H9 (cell line): ENCODE measurements at regions not wholly inside any gene's neighbourhood (a gene's known extent, or its start where the extent isn't known, plus 50 kb on each side); places are given as distances from the start of the nearest gene placed in this dataset.

ENCODE experiments used
- DNase-seq: peaks from one replicate; pipeline ENCODE4 v3.0.0-alpha.2; 2017
- H2AFZ ChIP-seq: one replicate; pipeline ENCODE4 v1.6.1; 2013; ENCODE audit warnings: mild to moderate bottlenecking, low read length, control low read depth, moderate library complexity
- H2AK5ac ChIP-seq: 2 replicates; pipeline ENCODE4 v1.6.1; 2013; ENCODE audit warnings: low read length, control low read depth, mixed read lengths; ENCODE audit not compliant: insufficient read length
- H2BK120ac ChIP-seq: one replicate; pipeline ENCODE4 v1.6.1; 2013; ENCODE audit warnings: low read depth, mild to moderate bottlenecking, low read length, control low read depth, inconsistent platforms; ENCODE audit not compliant: poor library complexity, severe bottlenecking
- H2BK12ac ChIP-seq: 2 replicates; pipeline ENCODE4 v1.6.1; 2013; ENCODE audit warnings: low read length, control low read depth, mixed read lengths, low read depth; ENCODE audit not compliant: insufficient read length
- H2BK15ac ChIP-seq: 2 replicates; pipeline ENCODE4 v1.6.1; 2013; ENCODE audit warnings: low read depth, low read length, control low read depth
- H2BK20ac ChIP-seq: one replicate; pipeline ENCODE4 v1.6.1; 2013; ENCODE audit warnings: low read depth, mild to moderate bottlenecking, low read length, control low read depth, inconsistent platforms; ENCODE audit not compliant: poor library complexity, severe bottlenecking
- H2BK5ac ChIP-seq: 2 replicates; pipeline ENCODE4 v1.6.1; 2013; ENCODE audit warnings: low read length, control low read depth, mixed read lengths; ENCODE audit not compliant: insufficient read length
- H3K14ac ChIP-seq: 2 replicates; pipeline ENCODE4 v1.6.1; 2013; ENCODE audit warnings: low read length, control low read depth; ENCODE audit not compliant: insufficient read depth
- H3K18ac ChIP-seq: 2 replicates; pipeline ENCODE4 v1.6.1; 2013; ENCODE audit warnings: low read depth, mild to moderate bottlenecking, mixed read lengths, low read length, control low read depth; ENCODE audit not compliant: insufficient read length
- H3K23ac ChIP-seq: 2 replicates; pipeline ENCODE4 v1.6.1; 2013; ENCODE audit warnings: low read length, control low read depth, mixed read lengths, low read depth; ENCODE audit not compliant: insufficient read length
- H3K23me2 ChIP-seq: 2 replicates; pipeline ENCODE4 v1.6.1; 2013; ENCODE audit warnings: low read depth, mild to moderate bottlenecking, mixed read lengths, low read length, control low read depth; ENCODE audit not compliant: insufficient read length, poor library complexity, severe bottlenecking
- H3K27ac ChIP-seq: 2 replicates; pipeline ENCODE4 v1.5.1; 2013; ENCODE audit warnings: low read length, control low read depth, mixed read lengths, low read depth; ENCODE audit not compliant: insufficient read length
- H3K27me3 ChIP-seq: 2 replicates; pipeline ENCODE4 v1.6.1; 2013; ENCODE audit warnings: low read length, control low read depth, inconsistent platforms; ENCODE audit not compliant: insufficient read depth
- H3K4ac ChIP-seq: 2 replicates; pipeline ENCODE4 v1.6.1; 2013; ENCODE audit warnings: low read depth, mild to moderate bottlenecking, control low read depth, inconsistent platforms, low read length, moderate library complexity
- H3K4me1 ChIP-seq: 2 replicates; pipeline ENCODE4 v1.6.1; 2013; ENCODE audit warnings: low read length, control low read depth, inconsistent platforms; ENCODE audit not compliant: insufficient read depth
- H3K4me2 ChIP-seq: 2 replicates; pipeline ENCODE4 v1.6.1; 2013; ENCODE audit warnings: low read length, control low read depth, mixed read lengths; ENCODE audit not compliant: insufficient read length, insufficient read depth
- H3K56ac ChIP-seq: 2 replicates; pipeline ENCODE4 v1.6.1; 2013; ENCODE audit warnings: low read depth, mild to moderate bottlenecking, mixed read lengths, low read length, control low read depth; ENCODE audit not compliant: insufficient read length
- H3K79me1 ChIP-seq: 2 replicates; pipeline ENCODE4 v1.6.1; 2013; ENCODE audit warnings: low read depth, mild to moderate bottlenecking, moderate library complexity, low read length, control low read depth, inconsistent platforms; ENCODE audit not compliant: insufficient read depth, poor library complexity, severe bottlenecking
- H3K79me2 ChIP-seq: 2 replicates; pipeline ENCODE4 v1.6.1; 2013; ENCODE audit warnings: low read length, control low read depth, inconsistent platforms; ENCODE audit not compliant: insufficient read depth
- H3K9ac ChIP-seq: 2 replicates; pipeline ENCODE4 v1.6.1; 2013; ENCODE audit warnings: low read length, control low read depth, mixed read lengths; ENCODE audit not compliant: insufficient read length; ENCODE audit errors: extremely low read depth
- H3K9me3 ChIP-seq: one replicate; pipeline ENCODE4 v1.6.1; 2013; ENCODE audit warnings: low read depth, low read length, inconsistent platforms; ENCODE audit not compliant: control insufficient read depth
- H3T11ph ChIP-seq: one replicate; pipeline ENCODE4 v1.6.1; 2013; ENCODE audit warnings: mild to moderate bottlenecking, low read length, control low read depth, inconsistent platforms
- H4K20me1 ChIP-seq: one replicate; pipeline ENCODE4 v1.6.1; 2013; ENCODE audit not compliant: control insufficient read depth, insufficient read length, insufficient read depth
- H4K5ac ChIP-seq: 2 replicates; pipeline ENCODE4 v1.6.1; 2013; ENCODE audit warnings: low read depth, mild to moderate bottlenecking, mixed read lengths, low read length, control low read depth; ENCODE audit not compliant: insufficient read length
- H4K8ac ChIP-seq: replicated peaks from 2 replicates; pipeline ENCODE4 v1.6.1; 2013; ENCODE audit warnings: low read length, control low read depth, mixed read lengths, low read depth; ENCODE audit not compliant: insufficient read length
- H4K91ac ChIP-seq: 2 replicates; pipeline ENCODE4 v1.6.1; 2013; ENCODE audit warnings: low read depth, mild to moderate bottlenecking, moderate library complexity, mixed read lengths, low read length, control low read depth; ENCODE audit not compliant: insufficient read length
- H3K27ac Mint-ChIP-seq, 3 experiments: 2 replicates in 2 of 3; 3 replicates in 1 of 3; pipeline ENCODE4 v1.8.0; 2020 to 2021; ENCODE audit warnings: mixed read lengths in 3 of 3, mild to moderate bottlenecking in 1 of 3, moderate library complexity in 1 of 3
- H3K27me3 Mint-ChIP-seq: 2 replicates; pipeline ENCODE4 v1.8.0; 2021; ENCODE audit warnings: low read depth, mild to moderate bottlenecking, moderate library complexity, mixed read lengths
- H3K36me3 Mint-ChIP-seq, 3 experiments: 2 replicates in 2 of 3; 3 replicates in 1 of 3; pipeline ENCODE4 v1.8.0; 2020 to 2021; ENCODE audit warnings: low read depth in 3 of 3, mixed read lengths in 3 of 3; ENCODE audit not compliant: insufficient read depth in 1 of 3
- H3K4me1 Mint-ChIP-seq, 2 experiments: 2 replicates each; pipeline ENCODE4 v1.8.0; 2020; ENCODE audit warnings: mixed read lengths in 2 of 2
- H3K4me3 Mint-ChIP-seq, 2 experiments: 2 replicates in 1 of 2; 3 replicates in 1 of 2; pipeline ENCODE4 v1.8.0; 2020 to 2021; ENCODE audit warnings: mild to moderate bottlenecking in 2 of 2, mixed read lengths in 2 of 2, moderate library complexity in 1 of 2
- H3K9me3 Mint-ChIP-seq, 2 experiments: 2 replicates in 1 of 2; 3 replicates in 1 of 2; pipeline ENCODE4 v1.8.0; 2020; ENCODE audit warnings: mild to moderate bottlenecking in 2 of 2, mixed read lengths in 2 of 2, moderate library complexity in 1 of 2
- WGBS: extraction: QIAGEN DNeasy Blood & Tissue Kit; methylation state at CpG from one replicate; pipeline ENCODE4 v1.1.7; 2013; ENCODE audit warnings: missing lambda C conversion rate, low lambda C conversion rate, mixed read lengths; ENCODE audit not compliant: insufficient read length; ENCODE audit errors: extremely low coverage; 5-methylcytosine and 5-hydroxymethylcytosine counted together
- TF ChIP-seq, protein P1 (sequence below): fragments of 200-600 bp; sonication (generic); conservative IDR thresholded peaks from 3 replicates; pipeline ENCODE4 v1.8.0; 2021; ENCODE audit warnings: antibody characterized with exemption, mild to moderate bottlenecking

DNA sequence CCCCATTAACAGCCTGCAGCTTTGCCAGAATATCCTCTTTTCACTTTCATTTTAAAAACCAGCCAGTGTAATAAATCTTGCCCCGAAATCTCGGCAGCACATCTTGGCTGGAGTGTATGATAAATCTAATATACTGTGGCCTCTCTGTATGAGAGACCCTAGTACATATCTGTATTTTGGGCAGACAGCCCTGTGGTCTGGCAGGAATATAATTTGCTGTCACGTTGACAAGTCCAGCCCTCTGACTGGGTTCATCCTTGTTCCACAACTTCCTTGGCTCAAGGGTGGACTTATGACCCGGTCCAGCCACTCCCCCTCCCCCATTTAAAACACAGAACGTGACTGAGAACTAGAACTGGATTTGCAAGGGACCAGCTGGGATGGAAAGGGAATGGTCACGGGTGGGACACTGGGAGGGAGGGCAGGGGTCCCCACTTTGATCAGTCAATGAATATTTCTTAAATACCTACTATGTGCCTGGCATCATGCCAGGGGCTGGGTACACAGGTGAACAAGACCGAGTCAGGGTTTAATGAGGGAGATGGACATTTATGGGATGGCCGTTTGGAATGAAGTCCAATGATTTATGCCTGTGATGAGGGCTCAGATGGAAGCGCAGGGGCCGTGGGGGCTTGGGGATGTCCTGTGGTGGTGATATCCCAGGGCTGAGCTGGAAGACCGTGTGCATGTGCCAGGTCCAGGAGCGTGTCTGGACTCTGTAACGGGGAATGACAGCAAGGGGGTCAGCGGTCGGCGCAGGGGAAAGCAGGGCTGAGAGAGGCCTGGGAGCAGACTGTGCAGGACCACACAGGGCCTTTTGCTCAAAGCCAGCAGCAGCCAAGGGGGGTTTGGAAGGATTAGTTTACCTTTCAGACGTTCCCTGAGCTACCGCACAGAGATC is 190.5 kb downstream of the PHETA1 start:
- H2BK120ac ChIP-seq = no peak overlapping the region
- H3K36me3 Mint-ChIP-seq = no peaks in the 10 kb centered on the region
- no peak overlapping the region for H3K14ac ChIP-seq
- no peak for DNase-seq
- peak overlapping the region in 1 of 3 experiments; percentile 88; a peak in 2 of 7 replicates for H3K27ac Mint-ChIP-seq
- H2BK5ac ChIP-seq = no peak overlapping the region
- no peak overlapping the region for H3K23ac ChIP-seq
- peaks cover 5% of the 10 kb centered on the region for H4K20me1 ChIP-seq
- no peaks in the 10 kb centered on the region for H3K23me2 ChIP-seq
- H4K8ac ChIP-seq = no peak overlapping the region
- no peak overlapping the region for H3K27ac ChIP-seq
- H3K4me2 ChIP-seq = no peak overlapping the region
- WGBS = no CpG with 5 or more reads among the region's 18 CpGs
- no peak overlapping the region for H3K9ac ChIP-seq
- H3K4me1 ChIP-seq = no peaks in the 10 kb centered on the region
- peaks cover 4 to 16% of the 10 kb centered on the region in 2 experiments; a peak in 3 of 4 replicates for H3K4me1 Mint-ChIP-seq
- no peak overlapping the region for H2BK20ac ChIP-seq
- no peaks in the 10 kb centered on the region for H3K79me1 ChIP-seq
- TF ChIP-seq, protein P1, sequence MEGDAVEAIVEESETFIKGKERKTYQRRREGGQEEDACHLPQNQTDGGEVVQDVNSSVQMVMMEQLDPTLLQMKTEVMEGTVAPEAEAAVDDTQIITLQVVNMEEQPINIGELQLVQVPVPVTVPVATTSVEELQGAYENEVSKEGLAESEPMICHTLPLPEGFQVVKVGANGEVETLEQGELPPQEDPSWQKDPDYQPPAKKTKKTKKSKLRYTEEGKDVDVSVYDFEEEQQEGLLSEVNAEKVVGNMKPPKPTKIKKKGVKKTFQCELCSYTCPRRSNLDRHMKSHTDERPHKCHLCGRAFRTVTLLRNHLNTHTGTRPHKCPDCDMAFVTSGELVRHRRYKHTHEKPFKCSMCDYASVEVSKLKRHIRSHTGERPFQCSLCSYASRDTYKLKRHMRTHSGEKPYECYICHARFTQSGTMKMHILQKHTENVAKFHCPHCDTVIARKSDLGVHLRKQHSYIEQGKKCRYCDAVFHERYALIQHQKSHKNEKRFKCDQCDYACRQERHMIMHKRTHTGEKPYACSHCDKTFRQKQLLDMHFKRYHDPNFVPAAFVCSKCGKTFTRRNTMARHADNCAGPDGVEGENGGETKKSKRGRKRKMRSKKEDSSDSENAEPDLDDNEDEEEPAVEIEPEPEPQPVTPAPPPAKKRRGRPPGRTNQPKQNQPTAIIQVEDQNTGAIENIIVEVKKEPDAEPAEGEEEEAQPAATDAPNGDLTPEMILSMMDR = no peak
- no peaks in the 10 kb centered on the region for H3K9me3 Mint-ChIP-seq
- H4K91ac ChIP-seq = no peak overlapping the region
- no peaks in the 10 kb centered on the region for H3K79me2 ChIP-seq
- no peak overlapping the region for H3T11ph ChIP-seq
- no peaks in the 10 kb centered on the region for H3K27me3 ChIP-seq
- no peak overlapping the region for H2AK5ac ChIP-seq
- no peaks in the 10 kb centered on the region for H3K9me3 ChIP-seq
- no peak overlapping the region for H3K56ac ChIP-seq
- H3K4ac ChIP-seq = no peak overlapping the region
- H3K27me3 Mint-ChIP-seq = no peaks in the 10 kb centered on the region; the same call in 1 of the 2 replicates
- no peak overlapping the region for H3K4me3 Mint-ChIP-seq
- H2BK15ac ChIP-seq = no peak overlapping the region
- H2AFZ ChIP-seq = no peak overlapping the region
- no peak overlapping the region for H3K18ac ChIP-seq
- no peak overlapping the region for H4K5ac ChIP-seq
- H2BK12ac ChIP-seq = no peak overlapping the region
